Suprapubic skin (tissue), 4 donors: ENCODE measurements at regions not wholly inside any gene's neighbourhood (a gene's known extent, or its start where the extent isn't known, plus 50 kb on each side); places are given as distances from the start of the nearest gene placed in this dataset.
A peak's percentile ranks its signal among the peaks of the same experiment; 100 is the strongest.
"Not testable (repeated sequence)": the region's sequence is repeated elsewhere in the genome, so short reads cannot be mapped to it uniquely, and the experiment has no call there.

ENCODE experiments used
- DNase-seq, 2 donors: peaks; one replicate each; pipeline ENCODE4 v3.0.0-alpha.2; 2019; ENCODE audit warnings: low spot score in 2 of 2
- H3K27ac ChIP-seq: fragments of 200-600 bp; sonication (generic); one replicate; pipeline ENCODE4 v1.5.1; 2019
- H3K27me3 ChIP-seq: fragments of 200-600 bp; sonication (generic); one replicate; pipeline ENCODE4 v1.5.1; 2019
- H3K36me3 ChIP-seq: fragments of 200-600 bp; sonication (generic); one replicate; pipeline ENCODE4 v1.5.1; 2019
- H3K4me1 ChIP-seq: fragments of 200-600 bp; sonication (generic); one replicate; pipeline ENCODE4 v1.5.1; 2019
- H3K4me3 ChIP-seq: fragments of 200-600 bp; sonication (generic); one replicate; pipeline ENCODE4 v1.5.1; 2019; ENCODE audit warnings: mild to moderate bottlenecking
- H3K9me3 ChIP-seq: fragments of 200-600 bp; sonication (generic); one replicate; pipeline ENCODE4 v1.5.1; 2019
- EP300 ChIP-seq: sonication (generic); formaldehyde crosslinking; IDR thresholded peaks from one replicate; pipeline ENCODE4 v1.6.1; 2017; ENCODE audit warnings: antibody characterized with exemption
- POLR2A ChIP-seq, 2 donors: fragments of 450-650 bp; IDR thresholded peaks; one replicate each; pipeline ENCODE4 v1.6.1; 2017; ENCODE audit warnings: antibody characterized with exemption in 2 of 2, mild to moderate bottlenecking in 2 of 2, moderate library complexity in 2 of 2
- POLR2AphosphoS5 ChIP-seq, 3 donors: sonication (generic); formaldehyde crosslinking; IDR thresholded peaks; one replicate each; pipeline ENCODE4 v1.6.1; 2017; ENCODE audit warnings: antibody characterized with exemption in 3 of 3
- WGBS: methylation state at CpG from one replicate; pipeline ENCODE4 v1.1.5; 2018; 5-methylcytosine and 5-hydroxymethylcytosine counted together
- TF ChIP-seq, protein P1 (sequence below), 2 donors: fragments of 200-600 bp in 1 of 2; fragments of 450-650 bp in 1 of 2; sonication (generic) in 1 of 2; IDR thresholded peaks; one replicate each; pipeline ENCODE4 v1.5.1; 2016 to 2019; ENCODE audit warnings: antibody characterized with exemption in 2 of 2, mild to moderate bottlenecking in 1 of 2, moderate library complexity in 1 of 2

DNA sequence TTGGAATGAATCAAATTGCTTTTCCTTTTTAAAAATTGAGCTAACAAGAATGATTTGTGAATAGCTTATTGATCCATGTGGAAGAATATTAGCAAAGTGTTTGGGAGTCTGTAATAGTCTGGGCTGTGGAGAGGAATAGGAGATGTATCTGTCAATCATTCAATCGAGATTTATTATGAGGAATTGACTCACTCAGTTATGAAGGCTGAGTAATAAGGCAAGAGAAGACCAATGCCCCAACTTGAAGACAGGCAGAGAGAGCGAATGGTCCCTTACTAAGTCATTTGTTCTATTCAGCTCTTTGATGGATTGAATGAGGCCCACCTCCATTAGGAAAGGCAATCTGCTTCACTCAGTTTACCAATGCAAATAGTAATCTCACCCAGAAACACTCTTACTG is 403.0 kb downstream of the CD83 start:
- TF ChIP-seq, protein P1, sequence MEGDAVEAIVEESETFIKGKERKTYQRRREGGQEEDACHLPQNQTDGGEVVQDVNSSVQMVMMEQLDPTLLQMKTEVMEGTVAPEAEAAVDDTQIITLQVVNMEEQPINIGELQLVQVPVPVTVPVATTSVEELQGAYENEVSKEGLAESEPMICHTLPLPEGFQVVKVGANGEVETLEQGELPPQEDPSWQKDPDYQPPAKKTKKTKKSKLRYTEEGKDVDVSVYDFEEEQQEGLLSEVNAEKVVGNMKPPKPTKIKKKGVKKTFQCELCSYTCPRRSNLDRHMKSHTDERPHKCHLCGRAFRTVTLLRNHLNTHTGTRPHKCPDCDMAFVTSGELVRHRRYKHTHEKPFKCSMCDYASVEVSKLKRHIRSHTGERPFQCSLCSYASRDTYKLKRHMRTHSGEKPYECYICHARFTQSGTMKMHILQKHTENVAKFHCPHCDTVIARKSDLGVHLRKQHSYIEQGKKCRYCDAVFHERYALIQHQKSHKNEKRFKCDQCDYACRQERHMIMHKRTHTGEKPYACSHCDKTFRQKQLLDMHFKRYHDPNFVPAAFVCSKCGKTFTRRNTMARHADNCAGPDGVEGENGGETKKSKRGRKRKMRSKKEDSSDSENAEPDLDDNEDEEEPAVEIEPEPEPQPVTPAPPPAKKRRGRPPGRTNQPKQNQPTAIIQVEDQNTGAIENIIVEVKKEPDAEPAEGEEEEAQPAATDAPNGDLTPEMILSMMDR (IDR thresholded peaks at IDR 0.05) = no peak

DNA sequence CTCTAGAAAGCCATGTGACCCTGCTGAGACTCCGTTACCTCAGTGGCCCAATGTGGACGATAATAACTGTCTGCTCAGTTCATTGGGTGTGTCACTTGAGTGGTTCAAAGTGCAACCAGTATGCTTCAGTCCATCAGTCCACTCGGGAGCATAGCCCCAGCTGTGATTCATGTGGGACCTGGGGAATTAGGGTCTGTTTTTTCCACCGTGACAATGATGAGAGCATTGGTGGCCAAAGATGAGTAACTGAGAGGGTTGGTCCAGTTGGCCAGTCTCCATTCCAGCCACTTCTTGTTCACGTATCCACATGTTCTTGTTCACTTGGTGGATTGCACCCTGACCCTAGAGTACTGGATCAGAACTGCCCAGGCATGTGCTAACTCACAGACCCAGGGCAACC is 403.6 kb downstream of the CD83 start:
- 69% methylated on average over 3 of the region's 5 CpGs for WGBS
- Histone ChIP-seq H3K27me3 (no peaks in the 10 kb centered on the region), H3K36me3 (no peaks in the 10 kb centered on the region), H3K4me1 (peaks cover 7% of the 10 kb centered on the region), H3K9me3 (no peaks in the 10 kb centered on the region), H3K4me3 (no peak overlapping the region), H3K27ac (no peak overlapping the region)
- no peak for TF ChIP-seq POLR2AphosphoS5 (IDR thresholded peaks at IDR 0.05)
- no peak for TF ChIP-seq EP300
- no peak for TF ChIP-seq POLR2A (IDR thresholded peaks at IDR 0.05)
- TF ChIP-seq, protein P1 (IDR thresholded peaks at IDR 0.05) = no peak
- no peak for DNase-seq

More for the DNA sequence above, 403.0 kb downstream of the CD83 start:
- H3K36me3 ChIP-seq = no peaks in the 10 kb centered on the region
- H3K9me3 ChIP-seq = no peaks in the 10 kb centered on the region
- WGBS = 79% methylated on average over 2 of the region's 2 CpGs
- H3K27ac ChIP-seq = no peak overlapping the region
- H3K4me3 ChIP-seq = no peak overlapping the region
- no peak for DNase-seq
- no peaks in the 10 kb centered on the region for H3K27me3 ChIP-seq
- H3K4me1 ChIP-seq = peaks cover 7% of the 10 kb centered on the region

DNA sequence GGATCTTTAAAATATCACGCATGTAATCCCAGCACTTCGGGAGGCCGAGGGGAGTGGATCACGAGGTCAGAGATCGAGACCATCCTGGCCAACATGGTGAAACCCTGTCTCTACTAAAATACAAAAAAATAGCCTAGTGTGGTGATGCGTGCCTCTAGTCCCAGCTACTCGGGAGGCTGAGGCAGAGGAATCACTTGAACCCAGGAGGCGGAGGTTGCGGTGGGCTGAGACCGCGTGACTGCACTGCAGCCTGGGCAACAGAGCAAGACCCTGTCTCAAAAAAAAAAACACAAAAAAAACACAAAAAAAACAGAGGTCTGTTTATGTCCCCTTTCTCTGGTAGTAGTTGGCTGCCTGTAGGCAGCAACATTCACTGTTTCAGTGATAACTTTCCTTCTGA is 404.3 kb downstream of the CD83 start:
- WGBS = 97% methylated on average over 11 of the region's 11 CpGs
- H3K9me3 ChIP-seq, H3K4me1 ChIP-seq, H3K4me3 ChIP-seq, H3K27me3 ChIP-seq, H3K27ac ChIP-seq, DNase-seq, H3K36me3 ChIP-seq: not testable (repeated sequence)

DNA sequence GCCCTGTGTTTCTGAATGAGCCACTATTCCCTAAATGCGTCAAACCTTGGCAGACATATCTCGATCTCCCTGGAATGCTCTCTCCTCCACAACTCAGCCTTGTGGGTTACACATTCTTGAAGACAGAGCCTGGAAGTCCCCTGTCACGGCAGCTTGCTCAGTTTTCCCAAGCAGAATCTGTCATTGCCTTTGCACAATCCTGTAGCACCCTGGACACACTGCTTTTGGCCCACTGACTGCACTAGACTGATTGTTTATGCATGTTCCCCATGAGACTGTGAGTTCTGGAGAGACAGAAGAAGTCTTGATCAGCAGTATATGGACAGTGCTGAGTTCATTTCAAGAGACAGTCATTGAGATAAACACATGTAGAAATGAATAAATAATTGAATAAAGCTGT is 406.7 kb downstream of the CD83 start:
- Histone ChIP-seq H3K36me3 (no peaks in the 10 kb centered on the region), H3K9me3 (peaks cover 5% of the 10 kb centered on the region), H3K27me3 (no peaks in the 10 kb centered on the region), H3K4me1 (peaks cover 4% of the 10 kb centered on the region), H3K4me3 (no peak overlapping the region), H3K27ac (no peak overlapping the region)
- peak; percentile 74 to 82 for DNase-seq
- WGBS = 69% methylated on average over 3 of the region's 3 CpGs
- TF ChIP-seq EP300 = no peak
- TF ChIP-seq POLR2AphosphoS5 (IDR thresholded peaks at IDR 0.05) = peak in 2 of 3 donors; percentile 57 to 60
- TF ChIP-seq POLR2A (IDR thresholded peaks at IDR 0.05) = no peak
- TF ChIP-seq, protein P1 (IDR thresholded peaks at IDR 0.05) = no peak

DNA sequence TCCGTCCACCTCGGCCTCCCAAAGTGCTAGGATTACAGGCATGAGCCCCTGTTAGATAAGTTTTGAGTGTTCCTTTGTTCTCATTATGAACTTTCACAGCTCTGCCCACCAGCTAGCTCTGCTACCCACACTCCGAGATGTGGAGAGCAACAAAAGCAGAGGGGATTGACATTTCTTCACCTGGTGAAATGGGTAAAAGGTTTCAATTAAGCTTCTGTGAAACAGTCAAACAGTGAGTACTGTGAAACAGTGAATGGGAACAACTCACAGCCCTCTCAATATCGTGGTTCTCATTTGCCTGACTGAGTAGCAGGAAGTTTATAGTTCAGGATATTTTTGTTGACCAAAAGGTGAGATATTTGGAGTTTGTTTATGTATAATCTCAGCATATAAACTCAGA is 412.8 kb downstream of the CD83 start:
- 85% methylated on average over 4 of the region's 4 CpGs for WGBS
- Histone ChIP-seq H3K9me3 (peaks cover 5% of the 10 kb centered on the region), H3K36me3 (no peaks in the 10 kb centered on the region), H3K27me3 (no peaks in the 10 kb centered on the region), H3K27ac (no peak overlapping the region), H3K4me1 (no peaks in the 10 kb centered on the region), H3K4me3 (no peak overlapping the region)
- no peak for DNase-seq
- TF ChIP-seq POLR2AphosphoS5 (IDR thresholded peaks at IDR 0.05) (no peak), POLR2A (IDR thresholded peaks at IDR 0.05) (no peak), EP300 (no peak)
- TF ChIP-seq, protein P1 (IDR thresholded peaks at IDR 0.05) = no peak

DNA sequence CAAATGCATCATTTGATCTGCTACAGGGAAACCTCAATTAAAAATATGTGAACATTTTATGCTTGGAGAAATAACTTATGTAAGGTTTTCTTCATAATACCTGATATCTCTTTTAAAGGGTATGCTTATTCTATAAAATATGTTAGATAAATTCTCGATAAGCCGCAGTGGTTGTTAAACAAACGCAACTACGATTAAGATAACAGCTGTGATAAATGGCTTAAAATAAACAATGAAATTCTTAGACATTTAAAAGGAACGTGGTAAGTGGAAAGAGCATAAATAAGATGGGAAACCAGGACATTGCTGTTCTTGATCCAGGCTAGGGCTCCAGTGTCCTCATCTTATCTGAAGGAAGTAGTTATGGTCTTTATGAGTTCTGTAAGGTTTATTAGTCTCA is 415.9 kb downstream of the CD83 start:
- no peaks in the 10 kb centered on the region for H3K4me1 ChIP-seq
- no peaks in the 10 kb centered on the region for H3K9me3 ChIP-seq
- no peaks in the 10 kb centered on the region for H3K27me3 ChIP-seq
- no peak overlapping the region for H3K4me3 ChIP-seq
- H3K27ac ChIP-seq = no peak overlapping the region
- WGBS = 34% methylated on average over 5 of the region's 5 CpGs
- H3K36me3 ChIP-seq = no peaks in the 10 kb centered on the region
- TF ChIP-seq POLR2A (IDR thresholded peaks at IDR 0.05) (no peak), POLR2AphosphoS5 (IDR thresholded peaks at IDR 0.05) (no peak), EP300 (no peak)
- TF ChIP-seq, protein P1 (IDR thresholded peaks at IDR 0.05) = no peak
- DNase-seq = no peak
